GM21528 (cell line): ENCODE measurements at regions not wholly inside any gene's neighbourhood (a gene's known extent, or its start where the extent isn't known, plus 50 kb on each side); places are given as distances from the start of the nearest gene placed in this dataset.

ENCODE experiments used
- ATAC-seq: cut with Tn5 transposase; IDR thresholded peaks from one replicate; pipeline ENCODE4 v1.9.1; 2021; ENCODE audit warnings: mild to moderate bottlenecking, moderate library complexity; ENCODE audit not compliant: unreplicated experiment, low FRiP score

GRCh38 chr7:153503093-153503492 lies 549.1 kb upstream of the DPP6 start:
- ATAC-seq, result no peak

GRCh38 chr7:153504288-153505075 lies 547.7 kb upstream of the DPP6 start:
- ATAC-seq, result no peak

- no peak for ATAC-seq
Observed at GRCh38 chr7:153507885-153508284, 544.3 kb upstream of the DPP6 start.

- no peak for ATAC-seq
Observed at GRCh38 chr7:153509768-153510167, 542.4 kb upstream of the DPP6 start.

- no peak for ATAC-seq
Observed at GRCh38 chr7:153510674-153511073, 541.5 kb upstream of the DPP6 start.

GRCh38 chr7:153514032-153514431 lies 538.2 kb upstream of the DPP6 start:
- no peak for ATAC-seq

GRCh38 chr7:153515359-153515758 lies 536.8 kb upstream of the DPP6 start:
- no peak for ATAC-seq

- no peak for ATAC-seq
Observed at GRCh38 chr7:153518201-153518984, 533.8 kb upstream of the DPP6 start.

GRCh38 chr7:153521370-153521769 lies 530.8 kb upstream of the DPP6 start:
- ATAC-seq, result no peak

GRCh38 chr7:153522261-153522660 lies 529.9 kb upstream of the DPP6 start:
- ATAC-seq, result no peak

GRCh38 chr7:153523320-153524015 lies 528.7 kb upstream of the DPP6 start:
- no peak for ATAC-seq

GRCh38 chr7:153524070-153524601 lies 528.1 kb upstream of the DPP6 start:
- ATAC-seq, result no peak

GRCh38 chr7:153529100-153529499 lies 523.1 kb upstream of the DPP6 start:
- no peak for ATAC-seq

- ATAC-seq, result no peak
Observed at GRCh38 chr7:153529651-153530165, 522.5 kb upstream of the DPP6 start.

- no peak for ATAC-seq
Observed at GRCh38 chr7:153530441-153530840, 521.8 kb upstream of the DPP6 start.

GRCh38 chr7:153532326-153532725 lies 519.9 kb upstream of the DPP6 start:
- no peak for ATAC-seq

- no peak for ATAC-seq
Observed at GRCh38 chr7:153537271-153537670, 514.9 kb upstream of the DPP6 start.

- no peak for ATAC-seq
Observed at GRCh38 chr7:153541903-153542302, 510.3 kb upstream of the DPP6 start.

GRCh38 chr7:153543232-153543631 lies 509.0 kb upstream of the DPP6 start:
- ATAC-seq, result no peak

- ATAC-seq, result no peak
Observed at GRCh38 chr7:153550173-153550572, 502.0 kb upstream of the DPP6 start.

- ATAC-seq, result no peak
Observed at GRCh38 chr7:153564391-153564790, 487.8 kb upstream of the DPP6 start.
